GM21576 (cell line): ENCODE measurements at regions not wholly inside any gene's neighbourhood (a gene's known extent, or its start where the extent isn't known, plus 50 kb on each side); places are given as distances from the start of the nearest gene placed in this dataset.
"Not testable (repeated sequence)": the region's sequence is repeated elsewhere in the genome, so short reads cannot be mapped to it uniquely, and the experiment has no call there.

Source experiments
- ATAC-seq: cut with Tn5 transposase; IDR thresholded peaks from one replicate; pipeline ENCODE4 v1.9.1; 2021; ENCODE audit warnings: mild to moderate bottlenecking, moderate library complexity; ENCODE audit not compliant: unreplicated experiment

DNA sequence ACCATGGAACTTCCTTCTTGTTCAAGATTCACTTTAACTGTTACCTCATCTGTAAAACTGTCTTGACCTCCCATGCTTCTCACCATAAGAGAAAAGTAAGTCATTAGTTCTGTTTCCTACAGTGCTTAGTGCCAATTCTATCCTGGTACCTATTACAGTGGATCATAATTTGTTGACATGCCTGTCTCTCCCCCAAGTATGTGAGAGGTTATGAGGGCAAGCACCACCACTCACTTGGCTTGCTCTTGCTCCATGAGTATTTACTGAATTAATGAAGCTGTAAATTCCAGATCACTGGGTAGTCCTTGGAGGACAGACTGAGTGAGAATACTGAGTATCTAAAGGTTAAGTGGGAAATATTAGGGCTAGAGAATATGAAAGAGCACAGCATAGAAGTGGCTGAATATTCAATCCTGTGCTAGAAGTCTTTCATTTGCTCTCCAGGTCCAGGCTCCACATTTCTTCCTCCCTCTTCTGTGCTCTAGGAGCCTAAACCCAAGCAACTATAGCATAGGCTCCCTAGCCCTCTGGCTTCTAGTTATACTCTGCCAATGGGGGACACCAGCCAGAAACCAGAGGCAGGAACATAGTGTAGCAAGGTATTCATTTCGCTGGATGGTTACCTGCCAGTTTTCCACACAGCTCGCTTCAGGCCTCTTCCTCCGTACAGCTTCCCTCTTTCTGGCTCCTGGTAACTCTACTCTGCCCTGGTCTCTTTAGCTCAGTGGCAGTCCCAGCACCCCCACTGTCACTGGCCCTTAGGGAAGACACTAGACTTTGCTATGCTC is 118.2 kb upstream of the SLC5A12 start:
- ATAC-seq, result no peak

DNA sequence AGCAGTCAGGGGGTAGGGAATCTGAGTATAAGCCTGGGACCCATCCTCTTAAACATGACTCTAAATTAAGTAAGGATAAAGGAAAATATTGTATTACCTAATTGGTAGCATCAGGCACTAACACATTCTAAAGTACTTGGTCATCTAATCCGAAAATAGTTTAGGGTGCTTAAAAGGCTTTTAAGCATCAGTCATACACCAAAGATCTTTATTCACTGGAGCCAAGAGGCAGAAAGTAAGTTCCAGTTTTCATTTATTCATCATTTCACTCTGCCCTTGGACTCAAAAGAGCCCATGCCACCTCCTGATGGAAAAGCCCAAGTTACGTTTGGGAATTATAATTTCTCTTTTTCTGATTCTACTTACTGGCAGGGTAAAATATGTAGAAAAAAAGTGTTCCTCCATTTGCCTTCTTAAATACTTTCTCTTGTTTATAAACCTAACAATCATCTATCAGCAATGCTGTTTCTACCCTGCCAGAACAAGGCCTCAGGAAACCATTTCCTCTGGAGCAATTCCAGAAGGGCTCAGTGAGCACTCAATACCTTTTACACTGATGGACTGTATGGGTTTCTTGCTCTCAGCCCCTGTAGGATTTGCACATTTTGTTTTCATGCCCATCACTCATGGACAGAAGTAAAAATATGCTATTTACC is 120.1 kb upstream of the SLC5A12 start:
- ATAC-seq, result no peak

DNA sequence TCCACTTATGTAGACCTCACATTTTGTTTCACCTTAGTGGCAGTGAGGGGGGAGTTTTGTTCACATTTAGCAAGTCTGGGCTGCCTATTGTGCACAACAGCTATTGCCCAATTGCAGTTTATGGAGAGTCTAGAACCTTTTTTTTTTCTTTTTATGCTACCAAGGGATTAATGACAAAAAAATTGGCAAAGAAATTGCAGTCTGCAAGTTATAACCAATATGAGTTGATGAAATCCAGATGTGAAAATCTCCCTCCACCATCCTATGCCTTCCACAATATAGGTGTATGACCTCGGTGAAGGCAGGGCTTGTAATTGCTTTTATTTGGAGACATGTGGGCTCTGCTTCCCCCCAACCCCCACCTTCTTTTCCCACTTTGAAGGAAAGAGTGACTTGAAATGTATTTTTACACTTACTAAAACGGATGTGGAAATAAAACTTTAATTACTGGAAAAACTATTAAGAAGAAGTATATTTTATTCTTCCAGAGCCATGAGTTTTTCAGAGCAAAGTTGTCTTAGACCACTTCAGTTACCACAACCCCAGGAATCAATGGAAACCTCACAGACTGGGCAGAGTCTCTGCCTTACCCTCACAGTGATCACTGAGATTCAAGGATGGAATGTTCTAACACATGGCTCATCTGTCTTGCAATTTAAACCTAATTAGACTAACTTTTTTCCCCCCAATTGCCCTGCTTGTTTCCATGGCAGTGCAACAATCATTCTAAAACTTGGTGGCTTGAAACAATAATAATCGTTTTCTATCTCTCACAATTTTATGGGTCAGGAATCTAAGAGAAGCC is 120.8 kb upstream of the SLC5A12 start:
- ATAC-seq, result no peak

DNA sequence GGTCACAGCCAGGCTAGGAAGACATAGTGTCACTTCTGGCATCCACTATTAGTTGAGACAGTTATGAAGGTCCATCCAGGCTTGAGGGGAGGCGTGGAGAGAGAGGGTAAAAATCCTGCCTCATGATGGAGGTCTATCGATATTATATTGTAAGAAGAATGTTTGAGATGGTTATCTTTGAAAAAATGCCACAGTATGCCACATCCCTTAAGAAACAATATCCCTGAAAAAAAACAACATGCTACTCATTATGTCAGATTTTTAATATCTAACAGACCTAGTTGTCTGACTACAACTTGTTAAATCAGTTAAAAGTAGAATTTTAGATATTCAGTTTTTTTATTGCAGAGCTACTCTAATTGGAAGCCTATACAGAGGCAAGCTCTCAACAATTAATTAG is 121.7 kb upstream of the SLC5A12 start:
- ATAC-seq, result no peak

DNA sequence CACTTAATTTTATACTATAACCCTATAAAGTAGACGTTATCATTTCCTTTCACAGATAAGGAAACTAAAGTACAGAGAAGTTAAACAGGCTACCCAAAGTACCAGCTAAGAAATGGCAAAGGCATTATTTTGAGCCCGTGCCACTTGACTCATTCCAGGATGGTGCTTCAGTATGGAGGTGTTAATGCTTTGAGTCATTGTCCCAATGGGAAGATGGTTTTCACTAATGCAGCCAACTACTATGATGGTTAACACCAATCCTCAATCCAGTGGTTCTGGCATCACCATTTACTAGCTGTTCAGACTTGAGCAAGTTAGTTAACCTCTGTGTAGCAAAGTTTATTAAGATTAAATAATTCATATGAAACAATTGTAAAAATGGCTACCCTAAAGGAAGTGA is 123.1 kb upstream of the SLC5A12 start:
- ATAC-seq, result no peak

DNA sequence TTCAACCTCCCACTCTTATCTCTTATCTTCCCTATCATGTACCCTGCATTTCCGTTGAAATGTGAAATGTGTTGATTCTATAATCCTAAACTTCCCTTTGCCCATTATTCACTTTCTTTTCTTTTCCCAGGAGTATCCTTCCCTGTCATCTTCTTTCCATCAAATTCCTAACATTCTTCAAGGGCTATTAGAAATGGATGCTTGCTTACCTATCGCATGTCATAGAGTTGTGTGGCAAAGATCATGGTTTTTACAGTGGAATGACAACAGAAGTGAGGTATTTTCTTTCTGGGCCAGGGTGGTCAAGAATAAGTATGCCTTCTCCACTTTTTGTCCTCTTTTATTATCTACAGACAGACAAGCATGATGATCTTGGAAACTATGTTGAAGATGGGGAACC is 124.4 kb upstream of the SLC5A12 start:
- no peak for ATAC-seq

DNA sequence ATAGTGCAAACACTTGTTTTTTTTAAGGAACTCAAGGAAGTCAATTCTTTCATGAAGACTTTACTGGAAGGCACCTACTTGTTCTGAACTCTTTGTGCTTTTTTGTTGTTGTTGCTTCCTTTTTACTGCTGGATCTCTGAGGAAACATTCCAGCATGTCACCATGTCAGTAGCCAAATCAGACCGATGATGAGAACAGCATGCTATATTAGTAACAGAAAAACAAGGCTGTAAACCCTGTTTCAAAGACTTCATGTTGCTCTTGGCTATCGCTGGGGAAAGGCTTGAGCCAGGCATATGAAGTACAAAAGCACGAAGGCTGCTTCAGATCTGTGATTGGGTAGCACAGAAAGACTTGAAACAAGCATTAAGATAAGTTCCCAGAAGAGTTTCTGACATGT is 125.6 kb upstream of the SLC5A12 start:
- ATAC-seq, result no peak

DNA sequence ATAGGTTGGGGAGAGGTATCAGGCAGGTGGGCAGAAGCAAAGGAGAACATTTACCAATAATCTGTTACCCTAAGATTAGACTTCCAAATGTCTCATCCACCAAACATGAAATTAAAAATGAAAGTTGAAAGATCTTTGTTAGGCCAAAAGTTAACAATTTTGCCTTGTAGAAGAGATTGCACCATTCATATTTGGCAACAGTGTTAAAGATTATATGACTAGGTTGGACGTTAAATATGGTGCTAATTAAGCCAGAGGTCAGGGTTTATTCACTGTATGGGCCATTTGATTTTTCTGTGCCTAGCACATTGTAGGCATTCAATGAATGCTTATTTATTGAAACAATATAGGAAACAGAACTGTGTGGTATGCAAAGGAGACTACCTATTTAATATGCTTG is 126.1 kb upstream of the SLC5A12 start:
- ATAC-seq, result no peak

DNA sequence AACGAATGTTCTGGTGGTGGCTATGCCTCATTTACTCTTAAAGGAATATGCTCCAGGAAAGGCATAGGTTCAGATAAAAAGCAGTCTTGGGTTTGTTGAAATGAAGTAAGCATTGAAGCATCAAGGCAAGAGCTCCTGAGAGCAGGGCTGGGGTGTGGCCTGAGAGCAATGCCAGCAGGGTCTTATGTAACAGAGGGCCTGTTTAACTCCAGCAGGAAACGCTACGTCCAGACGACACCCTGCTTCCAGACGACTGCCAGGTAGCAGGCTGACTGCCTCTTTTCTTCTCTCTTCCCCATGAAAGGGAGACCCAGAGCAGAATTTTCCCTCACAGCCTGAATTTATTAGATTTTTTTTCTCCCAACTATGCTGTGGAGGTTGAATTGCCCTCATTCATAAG is 127.2 kb upstream of the SLC5A12 start:
- no peak for ATAC-seq

DNA sequence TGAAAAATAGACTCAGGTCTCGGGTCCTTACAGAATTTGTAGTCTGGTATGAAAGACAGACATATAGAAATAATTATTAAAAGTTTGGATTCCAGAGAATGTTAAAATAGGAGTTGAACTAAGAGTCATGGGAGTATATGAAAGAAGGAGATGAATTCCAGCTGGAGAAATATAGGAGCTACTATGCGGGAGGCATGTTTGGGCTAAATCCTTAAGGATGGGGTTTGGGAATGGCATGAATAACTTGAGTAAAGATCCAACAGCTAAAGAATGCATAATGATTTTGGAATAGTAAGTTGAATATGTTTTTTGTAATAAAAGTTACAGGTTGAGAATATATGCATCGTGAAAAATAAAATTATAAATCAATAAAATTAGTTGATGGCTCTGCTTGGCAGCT is 129.4 kb upstream of the SLC5A12 start:
- ATAC-seq, result no peak

DNA sequence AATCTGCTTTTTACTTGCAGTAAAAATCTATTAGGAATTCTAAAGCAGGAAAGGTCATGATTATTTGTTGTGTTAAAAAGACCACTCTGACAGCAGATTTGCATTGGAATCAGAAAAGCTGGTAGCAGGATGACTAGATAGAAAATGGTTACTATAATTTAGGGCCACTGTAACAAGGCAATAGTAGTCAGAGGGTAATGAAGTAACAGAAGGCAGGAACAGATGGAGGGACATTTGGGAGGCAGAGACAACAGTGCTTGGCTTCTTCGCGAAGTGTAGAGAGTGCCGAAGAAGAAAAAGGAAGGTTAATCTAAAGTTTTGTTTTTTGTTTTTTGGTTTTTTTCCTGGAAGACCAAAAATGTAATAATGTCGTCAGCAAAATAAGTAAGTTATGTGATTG is 129.8 kb upstream of the SLC5A12 start:
- ATAC-seq, result no peak

DNA sequence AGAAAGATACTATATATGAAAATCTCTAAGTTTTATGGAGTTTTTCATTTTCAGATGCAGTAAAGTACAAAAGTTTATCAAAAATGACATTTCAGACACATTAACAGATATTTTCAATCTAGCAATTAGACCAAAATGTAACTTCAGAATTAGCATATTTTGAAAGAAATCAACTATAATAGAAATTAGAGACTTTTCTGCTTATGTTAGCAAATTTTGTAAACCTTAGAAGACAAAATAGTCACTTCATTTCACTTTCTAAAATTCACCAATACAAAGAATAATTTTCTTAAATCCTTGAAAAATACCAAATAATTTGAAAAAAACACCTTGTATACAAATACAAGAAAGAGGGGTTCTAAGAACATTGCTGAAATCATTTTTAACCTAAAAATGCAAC is 135.8 kb upstream of the FIBIN start:
- ATAC-seq, result no peak

DNA sequence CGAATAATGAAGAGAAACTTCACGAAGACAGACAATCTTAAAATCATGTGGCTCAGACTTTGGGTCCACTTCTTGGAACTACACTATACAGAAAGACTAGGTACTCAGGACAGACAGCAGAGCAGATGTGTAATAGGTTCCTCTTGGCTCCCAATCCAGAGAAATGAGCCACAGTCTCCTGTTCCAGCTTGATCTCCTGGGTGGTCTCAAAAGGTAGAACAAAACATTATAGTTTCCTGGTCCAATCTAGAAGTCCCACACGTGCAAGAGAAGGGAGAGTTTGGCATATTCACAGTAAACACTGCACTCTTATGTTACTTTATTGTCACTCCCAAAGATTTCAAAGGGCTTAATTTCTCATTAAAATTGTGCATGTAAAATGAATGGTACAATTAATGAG is 134.5 kb upstream of the FIBIN start:
- ATAC-seq, result no peak

DNA sequence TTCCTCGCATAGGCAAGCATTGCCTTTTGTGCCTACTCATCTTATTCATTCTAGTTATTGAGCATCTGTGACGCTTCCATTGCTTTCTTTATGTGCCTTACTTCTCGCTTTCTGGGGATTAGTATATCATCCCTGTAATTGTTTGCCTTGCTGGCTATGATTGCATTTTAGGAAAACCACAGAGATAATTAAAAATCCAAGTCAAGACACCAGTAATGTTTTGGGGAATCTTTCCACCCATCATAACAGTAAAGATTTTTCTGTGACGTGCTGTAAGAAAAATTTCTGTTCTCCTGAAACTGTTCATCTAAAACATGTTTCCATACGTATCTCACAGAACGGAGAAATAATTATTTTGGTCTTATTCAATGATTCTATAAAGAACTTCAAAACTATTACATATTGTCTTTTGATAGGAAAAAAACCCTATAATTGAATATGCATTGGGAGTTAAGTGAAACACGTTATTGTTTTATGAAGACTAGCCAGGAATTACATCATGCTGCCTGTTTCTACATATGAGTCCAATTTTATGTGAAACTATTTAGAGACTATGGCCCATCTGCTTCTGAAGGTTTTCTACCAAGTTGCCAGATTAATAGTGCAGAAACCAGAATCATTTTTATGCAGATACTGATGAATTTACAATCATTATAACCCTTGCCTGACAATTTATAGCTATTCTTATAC is 133.7 kb upstream of the FIBIN start:
- no peak for ATAC-seq

DNA sequence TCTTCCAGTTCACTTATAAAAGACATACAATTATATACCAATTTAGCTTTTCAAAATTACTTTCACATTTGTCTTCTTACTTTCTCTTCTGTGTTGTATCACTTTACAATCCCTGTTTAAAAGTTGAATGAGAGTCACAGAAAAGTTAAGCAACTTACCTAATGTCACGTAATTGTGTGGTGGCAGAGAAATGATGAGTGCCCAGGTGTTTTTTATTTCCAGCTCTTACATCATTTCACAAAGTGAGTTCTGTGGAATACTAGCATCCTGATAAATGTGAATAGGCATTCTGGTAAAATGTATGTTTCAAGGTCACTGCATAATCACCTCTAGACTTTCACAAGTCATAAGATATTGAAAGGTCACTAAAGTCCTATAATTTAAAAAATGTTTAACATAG is 133.0 kb upstream of the FIBIN start:
- ATAC-seq, result no peak

DNA sequence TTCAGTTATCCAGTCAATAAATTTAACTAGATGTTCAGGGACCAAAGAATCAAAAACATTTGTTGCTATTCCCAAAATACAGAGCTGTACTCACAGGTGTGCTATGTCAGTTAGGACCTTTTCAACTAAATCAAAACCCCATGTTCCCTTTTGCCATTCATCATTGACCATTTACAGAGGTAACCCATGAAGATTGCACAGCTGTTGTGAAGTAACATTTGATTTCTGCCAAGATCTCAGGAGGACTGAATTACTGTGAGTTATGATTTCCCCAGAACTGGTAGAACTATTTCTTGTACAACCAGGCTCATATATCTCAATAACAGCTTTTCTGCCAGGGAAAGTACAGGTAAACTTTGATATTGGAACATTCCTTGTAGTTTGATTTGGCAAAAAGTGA is 131.1 kb upstream of the FIBIN start:
- ATAC-seq, result no peak

DNA sequence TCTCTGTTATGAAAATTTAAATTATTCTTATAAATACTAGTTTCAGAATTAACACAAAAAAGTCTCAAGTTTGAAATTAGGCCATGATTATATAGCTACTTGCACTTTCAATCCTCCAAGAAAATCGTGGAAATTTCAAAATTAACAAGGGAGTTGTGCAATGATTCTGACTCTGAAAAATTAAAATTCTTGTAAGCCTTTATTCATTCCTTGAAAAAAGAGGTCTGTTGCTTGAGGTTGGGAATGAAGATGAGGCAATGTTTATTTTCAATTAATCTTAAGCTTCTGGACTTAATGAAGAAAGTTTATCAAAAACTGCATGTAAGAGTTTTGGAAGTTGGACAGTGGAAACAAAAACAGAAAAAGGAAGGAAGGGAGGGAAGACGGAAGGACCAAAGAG is 128.2 kb upstream of the FIBIN start:
- ATAC-seq, result no peak

DNA sequence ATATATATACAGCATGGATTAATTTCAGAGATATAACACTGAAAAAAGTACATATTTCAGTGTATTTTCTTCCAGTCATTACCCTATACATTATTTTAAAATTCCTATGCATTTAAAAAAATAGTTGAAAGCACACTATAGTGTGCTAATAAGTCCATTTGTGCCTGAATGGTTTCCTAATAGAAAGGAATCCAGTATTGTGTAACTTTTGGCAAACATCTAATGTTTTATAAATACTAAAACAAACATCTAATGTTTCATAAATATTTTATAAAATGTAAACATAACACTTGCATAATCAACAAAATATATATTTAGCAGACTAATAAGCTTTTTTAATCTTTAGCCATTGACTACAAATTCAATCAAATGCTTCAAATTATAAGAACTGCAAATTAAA is 126.6 kb upstream of the FIBIN start:
- ATAC-seq, result no peak

DNA sequence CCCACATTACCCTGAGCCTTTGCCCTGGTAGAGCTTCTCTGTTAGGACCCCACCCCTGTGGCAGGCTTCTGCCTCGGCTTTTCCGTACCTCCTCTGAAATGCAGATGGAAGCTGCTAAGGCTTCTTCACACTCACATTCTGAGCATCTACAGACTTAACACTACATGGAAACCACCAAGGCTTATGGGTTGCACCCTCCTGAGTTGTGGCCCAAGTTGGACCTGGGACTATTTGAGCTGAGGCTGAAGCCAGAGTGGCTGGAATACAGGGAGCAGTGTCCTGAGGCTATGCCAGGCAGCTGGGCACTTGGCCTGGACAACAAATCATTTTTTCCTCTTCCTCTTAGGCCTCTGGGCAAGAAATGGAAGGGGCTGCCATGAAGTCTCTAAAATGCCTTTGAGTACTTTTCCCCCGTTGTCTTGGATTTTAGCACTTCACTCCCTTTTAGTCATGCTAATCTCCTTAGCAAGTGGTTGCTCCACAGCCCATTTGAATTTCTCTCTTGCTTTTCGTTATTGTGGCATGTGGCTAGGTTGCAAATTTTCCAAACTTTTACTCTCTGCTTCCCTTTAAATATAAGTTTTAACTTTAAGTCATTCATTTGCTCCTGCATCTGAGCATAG is 114.8 kb upstream of the FIBIN start:
- ATAC-seq, result no peak

DNA sequence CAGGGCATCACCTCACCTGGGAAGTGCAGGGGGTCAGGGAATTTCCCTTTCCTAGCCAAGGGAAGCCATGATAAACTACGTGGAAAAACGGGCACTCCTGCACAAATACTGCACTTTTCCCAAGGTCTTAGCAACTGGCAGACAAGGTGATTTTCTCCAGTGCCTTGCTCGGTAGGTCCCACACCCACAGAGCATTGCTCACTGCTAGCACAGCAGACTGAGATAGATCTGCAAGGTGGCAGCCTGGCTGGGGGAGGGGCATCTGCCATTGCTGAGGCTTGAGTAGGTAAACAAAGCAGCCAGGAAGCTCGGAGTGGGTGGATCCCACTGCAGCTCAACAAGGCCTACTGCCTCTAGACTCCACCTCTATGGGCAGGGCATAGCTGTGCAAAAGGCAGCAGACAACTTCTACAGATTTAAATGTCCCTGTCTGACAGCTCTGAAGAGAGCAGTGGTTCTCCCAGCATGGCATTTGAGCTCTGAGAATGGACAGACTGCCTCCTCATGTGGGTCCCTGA is 111.5 kb upstream of the FIBIN start:
- ATAC-seq, result not testable (repeated sequence)

DNA sequence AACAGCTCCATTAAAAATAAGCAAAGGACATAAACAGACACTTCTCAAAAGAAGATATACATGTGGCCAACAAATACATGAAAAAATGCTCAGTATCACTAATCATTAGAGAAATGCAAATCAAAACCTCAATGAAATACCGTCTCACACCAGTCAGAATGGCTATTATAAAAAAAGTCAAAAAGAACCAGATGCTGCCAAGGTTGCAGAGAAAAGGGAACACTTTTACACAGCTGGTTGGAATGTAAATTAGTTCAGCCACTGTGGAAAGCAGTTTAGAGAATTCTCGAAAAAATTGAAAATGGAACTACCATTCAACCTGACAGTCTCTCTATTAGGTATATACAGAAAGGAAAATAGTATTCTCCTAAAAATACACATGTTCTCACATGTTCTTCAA is 102.4 kb upstream of the FIBIN start:
- ATAC-seq, result no peak
